ENCODE measurements at regions not wholly inside any gene's neighbourhood (a gene's known extent, or its start where the extent isn't known, plus 50 kb on each side); places are given as distances from the start of the nearest gene placed in this dataset.

DNA sequence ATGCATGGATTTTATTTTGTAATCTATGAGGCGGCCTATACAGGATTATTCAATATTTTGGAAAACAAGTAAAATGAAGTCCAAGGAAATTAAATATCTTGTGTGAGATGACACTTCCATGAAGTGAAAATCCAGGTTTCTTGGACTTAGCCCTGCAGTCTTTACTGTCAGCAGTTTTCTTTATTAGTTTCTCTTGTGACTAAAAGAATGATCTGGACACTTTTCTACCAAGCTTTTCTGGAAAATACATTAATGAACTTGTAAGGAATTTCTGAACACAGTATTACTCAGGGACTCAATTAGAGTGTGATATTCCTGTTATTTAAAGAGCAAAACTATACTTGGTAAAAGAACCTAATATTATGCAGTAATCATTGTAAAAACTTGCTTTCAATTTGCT, 610.4 kb upstream of the SLC8A1 start:
- 81 to 83% methylated on average over 1 of the region's 1 CpG for WGBS, 2 donors
- intact Hi-C loops (cut with DNase I; ENCODE audit: low total_unique reads): no loop called here
- H3K4me3 ChIP-seq (ENCODE audit: low read depth, poor library complexity, severe bottlenecking): no peak overlapping the region
- TF ChIP-seq POLR2A (IDR thresholded peaks at IDR 0.05): no peak
- TF ChIP-seq, protein P1, sequence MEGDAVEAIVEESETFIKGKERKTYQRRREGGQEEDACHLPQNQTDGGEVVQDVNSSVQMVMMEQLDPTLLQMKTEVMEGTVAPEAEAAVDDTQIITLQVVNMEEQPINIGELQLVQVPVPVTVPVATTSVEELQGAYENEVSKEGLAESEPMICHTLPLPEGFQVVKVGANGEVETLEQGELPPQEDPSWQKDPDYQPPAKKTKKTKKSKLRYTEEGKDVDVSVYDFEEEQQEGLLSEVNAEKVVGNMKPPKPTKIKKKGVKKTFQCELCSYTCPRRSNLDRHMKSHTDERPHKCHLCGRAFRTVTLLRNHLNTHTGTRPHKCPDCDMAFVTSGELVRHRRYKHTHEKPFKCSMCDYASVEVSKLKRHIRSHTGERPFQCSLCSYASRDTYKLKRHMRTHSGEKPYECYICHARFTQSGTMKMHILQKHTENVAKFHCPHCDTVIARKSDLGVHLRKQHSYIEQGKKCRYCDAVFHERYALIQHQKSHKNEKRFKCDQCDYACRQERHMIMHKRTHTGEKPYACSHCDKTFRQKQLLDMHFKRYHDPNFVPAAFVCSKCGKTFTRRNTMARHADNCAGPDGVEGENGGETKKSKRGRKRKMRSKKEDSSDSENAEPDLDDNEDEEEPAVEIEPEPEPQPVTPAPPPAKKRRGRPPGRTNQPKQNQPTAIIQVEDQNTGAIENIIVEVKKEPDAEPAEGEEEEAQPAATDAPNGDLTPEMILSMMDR (IDR thresholded peaks at IDR 0.05): no peak
- no peak for DNase-seq (ENCODE audit: low spot score in 2 of 2)

DNA sequence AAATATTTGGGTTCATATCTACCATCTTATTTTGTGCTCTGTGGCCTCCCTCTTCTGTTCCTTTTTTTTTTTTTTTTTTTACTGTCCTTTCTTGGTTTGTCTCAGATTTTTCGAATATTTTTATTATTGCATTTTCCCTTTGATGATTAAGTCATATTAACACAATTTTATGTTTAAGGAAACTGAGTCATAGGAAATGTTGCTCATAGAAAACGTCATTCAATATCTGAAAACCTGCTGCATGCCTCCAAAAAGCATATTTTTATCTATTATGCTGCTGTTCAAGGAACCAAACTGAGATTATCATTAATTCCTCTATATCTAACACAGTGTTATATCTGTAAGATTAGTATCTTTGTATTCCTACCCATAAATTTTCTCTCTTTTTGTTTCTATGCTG, 614.3 kb upstream of the SLC8A1 start:
- WGBS, 2 donors: 65 to 81% methylated on average over 2 of the region's 2 CpGs
- intact Hi-C loops (cut with DNase I; ENCODE audit: low total_unique reads): no loop called here
- no peak overlapping the region for H3K4me3 ChIP-seq (ENCODE audit: low read depth, poor library complexity, severe bottlenecking)
- DNase-seq (ENCODE audit: low spot score in 2 of 2): no peak
- no peak for TF ChIP-seq POLR2A (IDR thresholded peaks at IDR 0.05)

DNA sequence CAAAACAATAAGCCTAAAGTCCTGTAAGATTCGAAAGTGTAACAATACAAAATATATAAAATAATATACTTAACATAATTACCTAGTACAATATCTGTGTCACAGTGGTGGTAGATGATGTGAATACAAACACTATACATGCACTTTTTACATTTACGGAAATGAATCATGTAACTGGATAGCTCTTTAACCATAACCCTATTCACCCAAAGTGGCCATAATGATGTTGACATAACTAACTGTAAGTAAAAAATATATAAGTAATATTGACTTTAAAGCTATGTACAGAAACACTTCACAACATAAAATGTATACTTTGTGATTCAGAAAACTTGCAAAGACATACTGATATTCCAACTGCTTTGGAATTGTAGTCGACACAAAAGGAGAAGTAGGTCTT, 616.9 kb upstream of the SLC8A1 start:
- H3K4me3 ChIP-seq (ENCODE audit: low read depth, poor library complexity, severe bottlenecking): no peak overlapping the region
- 85 to 91% methylated on average over 3 of the region's 3 CpGs for WGBS, 2 donors
- TF ChIP-seq, protein P1 (IDR thresholded peaks at IDR 0.05): no peak
- TF ChIP-seq POLR2A (IDR thresholded peaks at IDR 0.05): no peak

DNA sequence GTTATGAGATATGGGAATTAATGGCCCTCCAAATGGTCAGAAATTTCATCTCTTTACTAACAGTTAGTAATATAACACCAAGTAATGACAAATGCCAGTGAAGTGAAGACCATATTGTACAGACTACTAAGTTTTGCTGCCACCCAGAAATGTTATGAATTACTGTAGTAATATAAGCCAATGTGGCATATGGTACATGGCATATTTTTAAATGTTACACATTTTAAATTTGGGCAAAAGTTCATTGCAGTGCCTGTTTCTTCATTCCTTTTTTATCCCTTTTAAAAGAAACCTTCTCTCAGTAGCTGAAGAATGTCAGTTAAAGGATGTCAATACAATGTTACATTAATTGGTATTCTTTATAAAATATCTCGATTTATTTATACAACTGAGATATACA, 626.5 kb upstream of the SLC8A1 start:
- no peak for DNase-seq (ENCODE audit: low spot score in 2 of 2)
- no peak overlapping the region for H3K4me3 ChIP-seq (ENCODE audit: low read depth, poor library complexity, severe bottlenecking)
- WGBS, 2 donors: 91 to 98% methylated on average over 1 of the region's 1 CpG
- intact Hi-C loops (cut with DNase I; ENCODE audit: low total_unique reads): no loop called here
- TF ChIP-seq, protein P1 (IDR thresholded peaks at IDR 0.05): no peak
- no peak for TF ChIP-seq POLR2A (IDR thresholded peaks at IDR 0.05)

More for the DNA sequence above, 616.9 kb upstream of the SLC8A1 start:
- intact Hi-C loops (cut with DNase I; ENCODE audit: low total_unique reads): no loop called here
- DNase-seq (ENCODE audit: low spot score in 2 of 2): no peak

DNA sequence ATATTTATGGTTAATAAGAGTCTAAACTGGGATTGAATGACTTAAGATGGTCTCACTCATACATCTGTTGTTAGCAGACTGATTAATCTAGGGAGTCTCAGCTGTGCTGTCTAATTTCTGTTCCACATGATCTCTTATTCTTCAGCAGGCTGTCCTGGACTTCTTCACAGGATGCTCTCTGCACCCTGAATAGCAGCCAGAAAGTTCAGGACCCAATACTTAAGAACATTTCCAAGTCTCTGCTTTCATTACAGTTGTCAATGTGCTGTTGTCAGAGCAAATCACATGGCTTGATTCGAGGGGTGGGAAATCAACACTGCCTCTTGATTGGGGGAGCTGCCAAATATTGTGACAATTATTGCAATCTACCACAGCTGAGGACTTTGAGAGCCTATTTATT, 627.1 kb upstream of the SLC8A1 start:
- no peak for DNase-seq (ENCODE audit: low spot score in 2 of 2)
- H3K4me3 ChIP-seq (ENCODE audit: low read depth, poor library complexity, severe bottlenecking): no peak overlapping the region
- WGBS, 2 donors: 59 to 88% methylated on average over 1 of the region's 1 CpG
- TF ChIP-seq POLR2A (IDR thresholded peaks at IDR 0.05): no peak
- TF ChIP-seq, protein P1 (IDR thresholded peaks at IDR 0.05): no peak
- intact Hi-C loops (cut with DNase I; ENCODE audit: low total_unique reads): no loop called here

DNA sequence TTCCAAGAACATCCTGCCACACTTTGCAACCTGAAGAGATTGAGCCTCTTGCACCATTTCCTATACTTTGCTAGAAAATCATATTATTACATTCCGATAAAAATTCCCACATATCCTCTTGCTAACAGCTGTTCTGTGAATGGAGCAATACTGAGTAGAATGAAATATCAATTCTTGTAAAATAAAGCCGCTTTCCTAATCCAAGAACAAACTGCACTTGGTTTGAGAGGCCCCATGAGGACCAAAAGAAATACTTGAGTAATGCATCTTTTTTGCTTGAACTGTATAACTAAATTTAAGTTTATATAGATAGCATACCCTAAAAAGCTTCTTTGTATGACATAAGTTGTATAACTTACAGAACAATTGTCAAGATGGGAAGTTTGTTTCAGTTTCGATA, 632.4 kb upstream of the SLC8A1 start:
- intact Hi-C loops (cut with DNase I; ENCODE audit: low total_unique reads): no loop called here
- TF ChIP-seq POLR2A (IDR thresholded peaks at IDR 0.05): no peak
- TF ChIP-seq, protein P1 (IDR thresholded peaks at IDR 0.05): no peak
- no peak overlapping the region for H3K4me3 ChIP-seq (ENCODE audit: low read depth, poor library complexity, severe bottlenecking)
- whole genome bisulfite sequencing, 2 donors: 81 to 95% methylated on average over 3 of the region's 3 CpGs
- DNase-seq (ENCODE audit: low spot score in 2 of 2): no peak
